ENCODE measurements at regions not wholly inside any gene's neighbourhood (a gene's known extent, or its start where the extent isn't known, plus 50 kb on each side); places are given as distances from the start of the nearest gene placed in this dataset.

- TF ChIP-seq POLR2A (IDR thresholded peaks at IDR 0.05; ENCODE audit: low read depth) (no peak), EP300 (IDR thresholded peaks at IDR 0.05) (no peak), POLR2AphosphoS5 (IDR thresholded peaks at IDR 0.05) (no peak)
- TF ChIP-seq, protein P1, sequence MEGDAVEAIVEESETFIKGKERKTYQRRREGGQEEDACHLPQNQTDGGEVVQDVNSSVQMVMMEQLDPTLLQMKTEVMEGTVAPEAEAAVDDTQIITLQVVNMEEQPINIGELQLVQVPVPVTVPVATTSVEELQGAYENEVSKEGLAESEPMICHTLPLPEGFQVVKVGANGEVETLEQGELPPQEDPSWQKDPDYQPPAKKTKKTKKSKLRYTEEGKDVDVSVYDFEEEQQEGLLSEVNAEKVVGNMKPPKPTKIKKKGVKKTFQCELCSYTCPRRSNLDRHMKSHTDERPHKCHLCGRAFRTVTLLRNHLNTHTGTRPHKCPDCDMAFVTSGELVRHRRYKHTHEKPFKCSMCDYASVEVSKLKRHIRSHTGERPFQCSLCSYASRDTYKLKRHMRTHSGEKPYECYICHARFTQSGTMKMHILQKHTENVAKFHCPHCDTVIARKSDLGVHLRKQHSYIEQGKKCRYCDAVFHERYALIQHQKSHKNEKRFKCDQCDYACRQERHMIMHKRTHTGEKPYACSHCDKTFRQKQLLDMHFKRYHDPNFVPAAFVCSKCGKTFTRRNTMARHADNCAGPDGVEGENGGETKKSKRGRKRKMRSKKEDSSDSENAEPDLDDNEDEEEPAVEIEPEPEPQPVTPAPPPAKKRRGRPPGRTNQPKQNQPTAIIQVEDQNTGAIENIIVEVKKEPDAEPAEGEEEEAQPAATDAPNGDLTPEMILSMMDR (IDR thresholded peaks at IDR 0.05), result no peak
These were observed 78.2 kb upstream of the TRPM1 start for GRCh38 chr15:31179693-31180092.
